ENCODE measurements at regions not wholly inside any gene's neighbourhood (a gene's known extent, or its start where the extent isn't known, plus 50 kb on each side); places are given as distances from the start of the nearest gene placed in this dataset.

GRCh38 chr21:38569733-38570132, 71.5 kb upstream of the ERG start:
- H3K27ac ChIP-seq (ENCODE audit: low read length) = no peak overlapping the region
- H2AFZ ChIP-seq (ENCODE audit: low read length) = no peak overlapping the region
- H3K79me2 ChIP-seq (ENCODE audit: low read length) = no peaks in the 10 kb centered on the region
- no peaks in the 10 kb centered on the region for H3K4me1 ChIP-seq (ENCODE audit: insufficient read depth, low read length)
- no peaks in the 10 kb centered on the region for H3K9me3 ChIP-seq (ENCODE audit: low read length)
- BruUV-seq (replicated peaks) = no TSS peak
- ChIA-PET CTCF (no interaction called here), POLR2A (ENCODE audit: unreplicated experiment) (no interaction called here)
- intact Hi-C loops (cut with micrococcal nuclease) = no loop called here
- no peaks in the 10 kb centered on the region for H3K9me2 ChIP-seq (replicated peaks; ENCODE audit: low read length)
- no peak for DNase-seq
- no peak overlapping the region for H3K4me2 ChIP-seq (ENCODE audit: low read length)
- no peak overlapping the region for H3K9ac ChIP-seq (ENCODE audit: low read length)
- no peak for ATAC-seq
- peaks cover 73% of the 10 kb centered on the region for H3K27me3 ChIP-seq (ENCODE audit: low read length)
- H3F3A ChIP-seq (ENCODE audit: low read length, unreplicated experiment) = no peaks in the 10 kb centered on the region
- H4K20me1 ChIP-seq (ENCODE audit: low read length) = no peaks in the 10 kb centered on the region
- TF ChIP-seq EZH2 (IDR thresholded peaks at IDR 0.05; ENCODE audit: low read length, unreplicated experiment) (no peak), EZH2phosphoT487 (IDR thresholded peaks at IDR 0.05; ENCODE audit: borderline replicate concordance, low read length) (no peak), CTCF (conservative IDR thresholded peaks at IDR 0.05; ENCODE audit: low read depth, low read length) (no peak)
- H3K36me3 ChIP-seq (ENCODE audit: low read depth, low read length) = no peaks in the 10 kb centered on the region
- no peak overlapping the region for H3K4me3 ChIP-seq (ENCODE audit: low read length)

DNA sequence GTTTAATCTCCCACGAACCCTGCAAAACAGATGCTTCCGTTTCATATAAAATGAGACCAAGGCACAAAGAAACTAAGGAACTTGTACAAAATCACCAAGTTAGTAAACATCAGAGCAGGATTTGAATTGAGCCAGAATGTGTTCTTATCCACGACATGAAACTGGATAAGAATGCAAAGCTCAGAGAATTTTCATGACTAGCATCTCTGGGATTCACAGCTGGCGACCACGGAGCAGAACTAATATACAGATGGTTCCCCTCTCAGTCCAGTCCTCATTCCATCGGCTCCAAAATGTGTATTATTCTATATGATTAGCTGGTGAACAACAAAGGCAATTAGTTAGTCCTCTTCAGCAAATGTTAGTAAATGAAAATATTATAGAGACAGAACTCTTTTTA, 72.3 kb upstream of the ERG start:
- H3K36me3 ChIP-seq (ENCODE audit: low read depth, low read length) = no peaks in the 10 kb centered on the region
- peaks cover 73% of the 10 kb centered on the region for H3K27me3 ChIP-seq (ENCODE audit: low read length)
- no peak overlapping the region for H3K27ac ChIP-seq (ENCODE audit: low read length)
- ATAC-seq = no peak
- no peak overlapping the region for H3K4me2 ChIP-seq (ENCODE audit: low read length)
- no peaks in the 10 kb centered on the region for H3K4me1 ChIP-seq (ENCODE audit: insufficient read depth, low read length)
- H2AFZ ChIP-seq (ENCODE audit: low read length) = no peak overlapping the region
- TF ChIP-seq CTCF (conservative IDR thresholded peaks at IDR 0.05; ENCODE audit: low read depth, low read length) (no peak), EZH2 (IDR thresholded peaks at IDR 0.05; ENCODE audit: low read length, unreplicated experiment) (no peak), EZH2phosphoT487 (IDR thresholded peaks at IDR 0.05; ENCODE audit: borderline replicate concordance, low read length) (no peak)
- intact Hi-C loops (cut with micrococcal nuclease) = no loop called here
- ChIA-PET POLR2A (ENCODE audit: unreplicated experiment) (no interaction called here), CTCF (no interaction called here)
- BruUV-seq (replicated peaks) = no TSS peak
- H3F3A ChIP-seq (ENCODE audit: low read length, unreplicated experiment) = no peaks in the 10 kb centered on the region
- H3K79me2 ChIP-seq (ENCODE audit: low read length) = no peaks in the 10 kb centered on the region
- no peak for DNase-seq
- H3K9me3 ChIP-seq (ENCODE audit: low read length) = no peaks in the 10 kb centered on the region
- no peak overlapping the region for H3K9ac ChIP-seq (ENCODE audit: low read length)
- H3K9me2 ChIP-seq (replicated peaks; ENCODE audit: low read length) = no peaks in the 10 kb centered on the region
- H4K20me1 ChIP-seq (ENCODE audit: low read length) = no peaks in the 10 kb centered on the region
- no peak overlapping the region for H3K4me3 ChIP-seq (ENCODE audit: low read length)

- no peaks in the 10 kb centered on the region for H3K79me2 ChIP-seq (ENCODE audit: low read length)
- no peaks in the 10 kb centered on the region for H4K20me1 ChIP-seq (ENCODE audit: low read length)
- CTCF ChIA-PET = no interaction called here
- H3K27ac ChIP-seq (ENCODE audit: low read length) = no peak overlapping the region
- H3K9me3 ChIP-seq (ENCODE audit: low read length) = no peaks in the 10 kb centered on the region
- H3K9me2 ChIP-seq (replicated peaks; ENCODE audit: low read length) = no peaks in the 10 kb centered on the region
- POLR2A ChIA-PET (ENCODE audit: unreplicated experiment) = no interaction called here
- no peaks in the 10 kb centered on the region for H3K4me1 ChIP-seq (ENCODE audit: insufficient read depth, low read length)
- BruUV-seq (replicated peaks) = no TSS peak
- DNase-seq (no peak), ATAC-seq (no peak)
- intact Hi-C loops (cut with micrococcal nuclease) = no loop called here
- H3K4me2 ChIP-seq (ENCODE audit: low read length) = no peak overlapping the region
- no peak overlapping the region for H3K9ac ChIP-seq (ENCODE audit: low read length)
- no peak overlapping the region for H3K4me3 ChIP-seq (ENCODE audit: low read length)
- H3K36me3 ChIP-seq (ENCODE audit: low read depth, low read length) = no peaks in the 10 kb centered on the region
- TF ChIP-seq EZH2 (IDR thresholded peaks at IDR 0.05; ENCODE audit: low read length, unreplicated experiment) = no peak
- TF ChIP-seq EZH2phosphoT487 (IDR thresholded peaks at IDR 0.05; ENCODE audit: borderline replicate concordance, low read length) = no peak
- no peak for TF ChIP-seq CTCF (conservative IDR thresholded peaks at IDR 0.05; ENCODE audit: low read depth, low read length)
- no peak overlapping the region for H2AFZ ChIP-seq (ENCODE audit: low read length)
- peaks cover 76% of the 10 kb centered on the region for H3K27me3 ChIP-seq (ENCODE audit: low read length)
- H3F3A ChIP-seq (ENCODE audit: low read length, unreplicated experiment) = no peaks in the 10 kb centered on the region
Measured at GRCh38 chr21:38574895-38575575, 76.8 kb upstream of the ERG start.
